ENCODE measurements at regions not wholly inside any gene's neighbourhood (a gene's known extent, or its start where the extent isn't known, plus 50 kb on each side); places are given as distances from the start of the nearest gene placed in this dataset.

DNA sequence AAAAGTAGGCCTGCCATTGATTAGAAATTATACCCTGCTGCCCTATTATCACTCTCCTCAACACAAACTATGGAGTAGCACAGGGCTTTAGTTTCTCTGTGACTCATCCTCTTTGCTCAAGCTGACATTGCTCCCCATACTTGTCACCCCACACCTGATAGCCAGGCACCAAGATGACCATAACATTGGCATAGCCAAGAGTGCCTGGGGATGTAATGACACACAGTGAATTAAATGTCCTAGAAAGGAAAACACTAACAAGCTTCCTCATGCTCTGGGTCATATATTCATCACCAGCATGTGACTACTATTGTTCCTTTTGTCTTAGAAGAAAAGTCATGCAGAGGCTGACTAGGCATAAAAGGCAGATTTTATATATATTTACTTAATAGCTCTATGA is 137.8 kb upstream of the RND3 start (continued):
- TF ChIP-seq, protein P1, sequence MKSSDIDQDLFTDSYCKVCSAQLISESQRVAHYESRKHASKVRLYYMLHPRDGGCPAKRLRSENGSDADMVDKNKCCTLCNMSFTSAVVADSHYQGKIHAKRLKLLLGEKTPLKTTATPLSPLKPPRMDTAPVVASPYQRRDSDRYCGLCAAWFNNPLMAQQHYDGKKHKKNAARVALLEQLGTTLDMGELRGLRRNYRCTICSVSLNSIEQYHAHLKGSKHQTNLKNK (CRISPR knock-in tag; IDR thresholded peaks at IDR 0.05), result no peak
- TF ChIP-seq, protein P2, sequence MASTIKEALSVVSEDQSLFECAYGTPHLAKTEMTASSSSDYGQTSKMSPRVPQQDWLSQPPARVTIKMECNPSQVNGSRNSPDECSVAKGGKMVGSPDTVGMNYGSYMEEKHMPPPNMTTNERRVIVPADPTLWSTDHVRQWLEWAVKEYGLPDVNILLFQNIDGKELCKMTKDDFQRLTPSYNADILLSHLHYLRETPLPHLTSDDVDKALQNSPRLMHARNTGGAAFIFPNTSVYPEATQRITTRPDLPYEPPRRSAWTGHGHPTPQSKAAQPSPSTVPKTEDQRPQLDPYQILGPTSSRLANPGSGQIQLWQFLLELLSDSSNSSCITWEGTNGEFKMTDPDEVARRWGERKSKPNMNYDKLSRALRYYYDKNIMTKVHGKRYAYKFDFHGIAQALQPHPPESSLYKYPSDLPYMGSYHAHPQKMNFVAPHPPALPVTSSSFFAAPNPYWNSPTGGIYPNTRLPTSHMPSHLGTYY (CRISPR knock-in tag; IDR thresholded peaks at IDR 0.05), result no peak
- TF ChIP-seq, protein P3, sequence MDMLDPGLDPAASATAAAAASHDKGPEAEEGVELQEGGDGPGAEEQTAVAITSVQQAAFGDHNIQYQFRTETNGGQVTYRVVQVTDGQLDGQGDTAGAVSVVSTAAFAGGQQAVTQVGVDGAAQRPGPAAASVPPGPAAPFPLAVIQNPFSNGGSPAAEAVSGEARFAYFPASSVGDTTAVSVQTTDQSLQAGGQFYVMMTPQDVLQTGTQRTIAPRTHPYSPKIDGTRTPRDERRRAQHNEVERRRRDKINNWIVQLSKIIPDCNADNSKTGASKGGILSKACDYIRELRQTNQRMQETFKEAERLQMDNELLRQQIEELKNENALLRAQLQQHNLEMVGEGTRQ (CRISPR knock-in tag; IDR thresholded peaks at IDR 0.05), result no peak
- TF ChIP-seq, protein P4, sequence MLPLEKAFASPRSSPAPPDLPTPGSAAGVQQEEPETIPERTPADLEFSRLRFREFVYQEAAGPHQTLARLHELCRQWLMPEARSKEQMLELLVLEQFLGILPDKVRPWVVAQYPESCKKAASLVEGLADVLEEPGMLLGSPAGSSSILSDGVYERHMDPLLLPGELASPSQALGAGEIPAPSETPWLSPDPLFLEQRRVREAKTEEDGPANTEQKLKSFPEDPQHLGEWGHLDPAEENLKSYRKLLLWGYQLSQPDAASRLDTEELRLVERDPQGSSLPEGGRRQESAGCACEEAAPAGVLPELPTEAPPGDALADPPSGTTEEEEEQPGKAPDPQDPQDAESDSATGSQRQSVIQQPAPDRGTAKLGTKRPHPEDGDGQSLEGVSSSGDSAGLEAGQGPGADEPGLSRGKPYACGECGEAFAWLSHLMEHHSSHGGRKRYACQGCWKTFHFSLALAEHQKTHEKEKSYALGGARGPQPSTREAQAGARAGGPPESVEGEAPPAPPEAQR (CRISPR knock-in tag; IDR thresholded peaks at IDR 0.05), result no peak
- no peak for TF ChIP-seq ELF4 (CRISPR knock-in tag; IDR thresholded peaks at IDR 0.05; ENCODE audit: low read depth)
- TF ChIP-seq, protein P5, sequence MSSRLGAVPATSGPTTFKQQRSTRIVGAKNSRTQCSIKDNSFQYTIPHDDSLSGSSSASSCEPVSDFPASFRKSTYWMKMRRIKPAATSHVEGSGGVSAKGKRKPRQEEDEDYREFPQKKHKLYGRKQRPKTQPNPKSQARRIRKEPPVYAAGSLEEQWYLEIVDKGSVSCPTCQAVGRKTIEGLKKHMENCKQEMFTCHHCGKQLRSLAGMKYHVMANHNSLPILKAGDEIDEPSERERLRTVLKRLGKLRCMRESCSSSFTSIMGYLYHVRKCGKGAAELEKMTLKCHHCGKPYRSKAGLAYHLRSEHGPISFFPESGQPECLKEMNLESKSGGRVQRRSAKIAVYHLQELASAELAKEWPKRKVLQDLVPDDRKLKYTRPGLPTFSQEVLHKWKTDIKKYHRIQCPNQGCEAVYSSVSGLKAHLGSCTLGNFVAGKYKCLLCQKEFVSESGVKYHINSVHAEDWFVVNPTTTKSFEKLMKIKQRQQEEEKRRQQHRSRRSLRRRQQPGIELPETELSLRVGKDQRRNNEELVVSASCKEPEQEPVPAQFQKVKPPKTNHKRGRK (CRISPR knock-in tag; IDR thresholded peaks at IDR 0.05; ENCODE audit: borderline replicate concordance), result no peak

DNA sequence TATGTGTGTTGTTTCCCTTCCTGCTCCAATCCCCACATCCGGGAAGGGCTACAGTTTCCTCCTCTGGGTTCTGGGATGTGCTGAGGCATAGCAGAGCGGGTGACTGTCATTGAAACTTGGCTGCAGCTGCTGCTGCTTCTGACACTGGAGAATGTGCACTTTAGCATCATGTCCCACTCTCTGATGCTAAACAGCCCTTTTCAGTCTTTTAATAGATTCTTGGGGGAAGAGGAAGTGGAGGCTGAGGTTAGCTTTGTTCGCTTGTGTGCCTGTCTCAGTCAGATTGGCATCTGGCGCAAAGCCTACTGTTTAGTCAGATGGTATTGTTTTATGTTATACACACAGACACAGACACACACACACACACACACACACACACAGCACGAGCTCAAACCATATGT is 136.5 kb upstream of the RND3 start:
- ATAC-seq (no peak), DNase-seq (ENCODE audit: low spot score) (no peak)
- Mint-ChIP-seq H3K27me3 (ENCODE audit: low read depth) (peaks cover 6% of the 10 kb centered on the region; the same call in 1 of the 2 replicates), H3K9me3 (peaks cover 26% of the 10 kb centered on the region), H3K4me3 (no peak overlapping the region), H3K36me3 (peaks cover 9% of the 10 kb centered on the region), H3K4me1 (peaks cover 12% of the 10 kb centered on the region), H3K27ac (no peak overlapping the region)
- ChIA-PET CTCF (no interaction called here), POLR2A (no interaction called here)
- TF ChIP-seq, protein P6, sequence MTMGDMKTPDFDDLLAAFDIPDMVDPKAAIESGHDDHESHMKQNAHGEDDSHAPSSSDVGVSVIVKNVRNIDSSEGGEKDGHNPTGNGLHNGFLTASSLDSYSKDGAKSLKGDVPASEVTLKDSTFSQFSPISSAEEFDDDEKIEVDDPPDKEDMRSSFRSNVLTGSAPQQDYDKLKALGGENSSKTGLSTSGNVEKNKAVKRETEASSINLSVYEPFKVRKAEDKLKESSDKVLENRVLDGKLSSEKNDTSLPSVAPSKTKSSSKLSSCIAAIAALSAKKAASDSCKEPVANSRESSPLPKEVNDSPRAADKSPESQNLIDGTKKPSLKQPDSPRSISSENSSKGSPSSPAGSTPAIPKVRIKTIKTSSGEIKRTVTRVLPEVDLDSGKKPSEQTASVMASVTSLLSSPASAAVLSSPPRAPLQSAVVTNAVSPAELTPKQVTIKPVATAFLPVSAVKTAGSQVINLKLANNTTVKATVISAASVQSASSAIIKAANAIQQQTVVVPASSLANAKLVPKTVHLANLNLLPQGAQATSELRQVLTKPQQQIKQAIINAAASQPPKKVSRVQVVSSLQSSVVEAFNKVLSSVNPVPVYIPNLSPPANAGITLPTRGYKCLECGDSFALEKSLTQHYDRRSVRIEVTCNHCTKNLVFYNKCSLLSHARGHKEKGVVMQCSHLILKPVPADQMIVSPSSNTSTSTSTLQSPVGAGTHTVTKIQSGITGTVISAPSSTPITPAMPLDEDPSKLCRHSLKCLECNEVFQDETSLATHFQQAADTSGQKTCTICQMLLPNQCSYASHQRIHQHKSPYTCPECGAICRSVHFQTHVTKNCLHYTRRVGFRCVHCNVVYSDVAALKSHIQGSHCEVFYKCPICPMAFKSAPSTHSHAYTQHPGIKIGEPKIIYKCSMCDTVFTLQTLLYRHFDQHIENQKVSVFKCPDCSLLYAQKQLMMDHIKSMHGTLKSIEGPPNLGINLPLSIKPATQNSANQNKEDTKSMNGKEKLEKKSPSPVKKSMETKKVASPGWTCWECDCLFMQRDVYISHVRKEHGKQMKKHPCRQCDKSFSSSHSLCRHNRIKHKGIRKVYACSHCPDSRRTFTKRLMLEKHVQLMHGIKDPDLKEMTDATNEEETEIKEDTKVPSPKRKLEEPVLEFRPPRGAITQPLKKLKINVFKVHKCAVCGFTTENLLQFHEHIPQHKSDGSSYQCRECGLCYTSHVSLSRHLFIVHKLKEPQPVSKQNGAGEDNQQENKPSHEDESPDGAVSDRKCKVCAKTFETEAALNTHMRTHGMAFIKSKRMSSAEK (CRISPR knock-in tag; IDR thresholded peaks at IDR 0.05; ENCODE audit: borderline replicate concordance), result no peak
- TF ChIP-seq JAZF1 (CRISPR knock-in tag; IDR thresholded peaks at IDR 0.05) (no peak), JUN (CRISPR knock-in tag; IDR thresholded peaks at IDR 0.05) (no peak), ZNF396 (CRISPR knock-in tag; IDR thresholded peaks at IDR 0.05; ENCODE audit: borderline replicate concordance) (no peak), ESRRA (CRISPR knock-in tag; IDR thresholded peaks at IDR 0.05; ENCODE audit: borderline replicate concordance) (no peak), SMAD4 (CRISPR knock-in tag; IDR thresholded peaks at IDR 0.05) (no peak)
- TF ChIP-seq, protein P7, sequence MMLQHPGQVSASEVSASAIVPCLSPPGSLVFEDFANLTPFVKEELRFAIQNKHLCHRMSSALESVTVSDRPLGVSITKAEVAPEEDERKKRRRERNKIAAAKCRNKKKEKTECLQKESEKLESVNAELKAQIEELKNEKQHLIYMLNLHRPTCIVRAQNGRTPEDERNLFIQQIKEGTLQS (CRISPR knock-in tag; conservative IDR thresholded peaks at IDR 0.05), result no peak
- TF ChIP-seq, protein P8, sequence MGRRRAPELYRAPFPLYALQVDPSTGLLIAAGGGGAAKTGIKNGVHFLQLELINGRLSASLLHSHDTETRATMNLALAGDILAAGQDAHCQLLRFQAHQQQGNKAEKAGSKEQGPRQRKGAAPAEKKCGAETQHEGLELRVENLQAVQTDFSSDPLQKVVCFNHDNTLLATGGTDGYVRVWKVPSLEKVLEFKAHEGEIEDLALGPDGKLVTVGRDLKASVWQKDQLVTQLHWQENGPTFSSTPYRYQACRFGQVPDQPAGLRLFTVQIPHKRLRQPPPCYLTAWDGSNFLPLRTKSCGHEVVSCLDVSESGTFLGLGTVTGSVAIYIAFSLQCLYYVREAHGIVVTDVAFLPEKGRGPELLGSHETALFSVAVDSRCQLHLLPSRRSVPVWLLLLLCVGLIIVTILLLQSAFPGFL (CRISPR knock-in tag; IDR thresholded peaks at IDR 0.05; ENCODE audit: borderline replicate concordance), result no peak
- TF ChIP-seq, protein P9, sequence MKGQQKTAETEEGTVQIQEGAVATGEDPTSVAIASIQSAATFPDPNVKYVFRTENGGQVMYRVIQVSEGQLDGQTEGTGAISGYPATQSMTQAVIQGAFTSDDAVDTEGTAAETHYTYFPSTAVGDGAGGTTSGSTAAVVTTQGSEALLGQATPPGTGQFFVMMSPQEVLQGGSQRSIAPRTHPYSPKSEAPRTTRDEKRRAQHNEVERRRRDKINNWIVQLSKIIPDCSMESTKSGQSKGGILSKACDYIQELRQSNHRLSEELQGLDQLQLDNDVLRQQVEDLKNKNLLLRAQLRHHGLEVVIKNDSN (CRISPR knock-in tag; IDR thresholded peaks at IDR 0.05), result no peak
- TF ChIP-seq, protein P4 (CRISPR knock-in tag; IDR thresholded peaks at IDR 0.05), result no peak
- TF ChIP-seq, protein P10, sequence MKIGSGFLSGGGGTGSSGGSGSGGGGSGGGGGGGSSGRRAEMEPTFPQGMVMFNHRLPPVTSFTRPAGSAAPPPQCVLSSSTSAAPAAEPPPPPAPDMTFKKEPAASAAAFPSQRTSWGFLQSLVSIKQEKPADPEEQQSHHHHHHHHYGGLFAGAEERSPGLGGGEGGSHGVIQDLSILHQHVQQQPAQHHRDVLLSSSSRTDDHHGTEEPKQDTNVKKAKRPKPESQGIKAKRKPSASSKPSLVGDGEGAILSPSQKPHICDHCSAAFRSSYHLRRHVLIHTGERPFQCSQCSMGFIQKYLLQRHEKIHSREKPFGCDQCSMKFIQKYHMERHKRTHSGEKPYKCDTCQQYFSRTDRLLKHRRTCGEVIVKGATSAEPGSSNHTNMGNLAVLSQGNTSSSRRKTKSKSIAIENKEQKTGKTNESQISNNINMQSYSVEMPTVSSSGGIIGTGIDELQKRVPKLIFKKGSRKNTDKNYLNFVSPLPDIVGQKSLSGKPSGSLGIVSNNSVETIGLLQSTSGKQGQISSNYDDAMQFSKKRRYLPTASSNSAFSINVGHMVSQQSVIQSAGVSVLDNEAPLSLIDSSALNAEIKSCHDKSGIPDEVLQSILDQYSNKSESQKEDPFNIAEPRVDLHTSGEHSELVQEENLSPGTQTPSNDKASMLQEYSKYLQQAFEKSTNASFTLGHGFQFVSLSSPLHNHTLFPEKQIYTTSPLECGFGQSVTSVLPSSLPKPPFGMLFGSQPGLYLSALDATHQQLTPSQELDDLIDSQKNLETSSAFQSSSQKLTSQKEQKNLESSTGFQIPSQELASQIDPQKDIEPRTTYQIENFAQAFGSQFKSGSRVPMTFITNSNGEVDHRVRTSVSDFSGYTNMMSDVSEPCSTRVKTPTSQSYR (CRISPR knock-in tag; IDR thresholded peaks at IDR 0.05), result no peak

Data from WTC11 (cell line).